GM12892 (cell line): ENCODE measurements at regions not wholly inside any gene's neighbourhood (a gene's known extent, or its start where the extent isn't known, plus 50 kb on each side); places are given as distances from the start of the nearest gene placed in this dataset.
"Not testable (repeated sequence)": the region's sequence is repeated elsewhere in the genome, so short reads cannot be mapped to it uniquely, and the experiment has no call there.

Experiments used
- POLR2A ChIP-seq: IDR thresholded peaks from 2 replicates; pipeline ENCODE4 v1.6.1; 2011; ENCODE audit warnings: low read depth, low read length, control low read depth
- POLR2AphosphoS5 ChIP-seq: IDR thresholded peaks from 2 replicates; pipeline ENCODE4 v1.6.1; 2011; ENCODE audit warnings: low read depth, low read length, control low read depth
- TAF1 ChIP-seq: IDR thresholded peaks from 2 replicates; pipeline ENCODE4 v1.6.1; 2011; ENCODE audit warnings: low read depth, mild to moderate bottlenecking, control low read depth, low read length, borderline replicate concordance

- TF ChIP-seq POLR2AphosphoS5, POLR2A, TAF1: not testable (repeated sequence)
These were observed 94.0 kb upstream of the CHD2 start for GRCh38 chr15:92806171-92806570.
